ENCODE measurements at regions not wholly inside any gene's neighbourhood (a gene's known extent, or its start where the extent isn't known, plus 50 kb on each side); places are given as distances from the start of the nearest gene placed in this dataset.

DNA sequence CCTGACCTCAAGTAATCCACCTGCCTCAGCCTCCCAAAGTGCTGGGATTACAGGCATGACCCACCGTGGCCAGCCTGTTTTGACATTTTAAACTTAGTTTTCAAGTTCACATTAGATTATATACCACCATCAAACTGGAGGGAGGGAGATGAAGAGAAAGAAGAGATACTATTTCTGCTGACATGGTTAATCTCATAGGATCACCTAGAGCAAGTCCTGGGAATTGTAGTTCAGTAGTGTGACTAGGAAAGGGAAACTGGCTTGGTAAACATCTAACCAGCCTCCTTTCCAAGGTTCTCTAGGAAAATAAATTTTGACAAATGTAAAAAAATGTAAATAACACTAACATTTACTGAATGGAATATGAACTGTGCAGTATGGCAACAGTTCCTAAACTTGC is 120.5 kb upstream of the ASCC3 start:
- Histone ChIP-seq H3K4me3 (no peak overlapping the region), H3K27me3 (no peaks in the 10 kb centered on the region), H3K9me3 (no peaks in the 10 kb centered on the region), H3K4me1 (no peaks in the 10 kb centered on the region), H3K27ac (no peak overlapping the region), H3K36me3 (no peaks in the 10 kb centered on the region)
- TF ChIP-seq EP300 (IDR thresholded peaks at IDR 0.05) (no peak), POLR2AphosphoS5 (IDR thresholded peaks at IDR 0.05) (no peak), POLR2A (IDR thresholded peaks at IDR 0.05) (no peak)
- TF ChIP-seq, protein P1, sequence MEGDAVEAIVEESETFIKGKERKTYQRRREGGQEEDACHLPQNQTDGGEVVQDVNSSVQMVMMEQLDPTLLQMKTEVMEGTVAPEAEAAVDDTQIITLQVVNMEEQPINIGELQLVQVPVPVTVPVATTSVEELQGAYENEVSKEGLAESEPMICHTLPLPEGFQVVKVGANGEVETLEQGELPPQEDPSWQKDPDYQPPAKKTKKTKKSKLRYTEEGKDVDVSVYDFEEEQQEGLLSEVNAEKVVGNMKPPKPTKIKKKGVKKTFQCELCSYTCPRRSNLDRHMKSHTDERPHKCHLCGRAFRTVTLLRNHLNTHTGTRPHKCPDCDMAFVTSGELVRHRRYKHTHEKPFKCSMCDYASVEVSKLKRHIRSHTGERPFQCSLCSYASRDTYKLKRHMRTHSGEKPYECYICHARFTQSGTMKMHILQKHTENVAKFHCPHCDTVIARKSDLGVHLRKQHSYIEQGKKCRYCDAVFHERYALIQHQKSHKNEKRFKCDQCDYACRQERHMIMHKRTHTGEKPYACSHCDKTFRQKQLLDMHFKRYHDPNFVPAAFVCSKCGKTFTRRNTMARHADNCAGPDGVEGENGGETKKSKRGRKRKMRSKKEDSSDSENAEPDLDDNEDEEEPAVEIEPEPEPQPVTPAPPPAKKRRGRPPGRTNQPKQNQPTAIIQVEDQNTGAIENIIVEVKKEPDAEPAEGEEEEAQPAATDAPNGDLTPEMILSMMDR (IDR thresholded peaks at IDR 0.05) = no peak
- intact Hi-C loops (cut with DNase I) = no loop called here
- 17 to 61% methylated on average over 1 of the region's 1 CpG for WGBS, 2 donors
- DNase-seq = no peak

GRCh38 chr6:101003075-101003474 is 121.9 kb upstream of the ASCC3 start:
- DNase-seq = no peak
- Histone ChIP-seq H3K4me3 (no peak overlapping the region), H3K4me1 (no peaks in the 10 kb centered on the region), H3K9me3 (no peaks in the 10 kb centered on the region), H3K27me3 (no peaks in the 10 kb centered on the region), H3K27ac (no peak overlapping the region), H3K36me3 (no peaks in the 10 kb centered on the region)
- intact Hi-C loops (cut with DNase I) = no loop called here
- WGBS, 2 donors = 78 to 93% methylated on average over 1 of the region's 1 CpG
- no peak for TF ChIP-seq EP300 (IDR thresholded peaks at IDR 0.05)
- TF ChIP-seq, protein P1 (IDR thresholded peaks at IDR 0.05) = no peak
- TF ChIP-seq POLR2A (IDR thresholded peaks at IDR 0.05) = no peak
- TF ChIP-seq POLR2AphosphoS5 (IDR thresholded peaks at IDR 0.05) = no peak

DNA sequence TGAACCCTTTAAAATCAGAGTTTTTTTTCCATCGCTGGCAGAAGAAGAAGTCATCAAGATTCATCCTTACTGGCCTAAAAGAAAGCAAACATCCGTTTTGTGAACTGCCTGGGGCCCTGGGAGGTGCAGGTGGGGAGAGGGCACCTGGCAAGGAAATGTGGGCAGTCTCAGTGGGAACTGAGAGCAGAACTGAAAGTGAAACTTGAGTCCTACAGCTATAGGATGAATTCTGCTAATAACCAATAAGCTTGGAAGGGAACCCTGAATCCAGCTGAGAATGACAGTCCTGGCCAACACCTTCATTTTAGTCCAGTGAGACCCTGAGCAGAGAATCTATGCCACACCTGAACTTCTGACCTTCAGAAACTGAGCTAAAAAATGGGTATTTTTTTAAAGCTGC is 130.1 kb upstream of the ASCC3 start:
- Histone ChIP-seq H3K4me3 (no peak overlapping the region), H3K27me3 (no peaks in the 10 kb centered on the region), H3K9me3 (no peaks in the 10 kb centered on the region), H3K4me1 (no peaks in the 10 kb centered on the region), H3K36me3 (no peaks in the 10 kb centered on the region), H3K27ac (no peak overlapping the region)
- WGBS, 2 donors = 25 to 27% methylated on average over 2 of the region's 2 CpGs
- intact Hi-C loops (cut with DNase I) = no loop called here
- TF ChIP-seq POLR2AphosphoS5 (IDR thresholded peaks at IDR 0.05) (no peak), EP300 (IDR thresholded peaks at IDR 0.05) (no peak), POLR2A (IDR thresholded peaks at IDR 0.05) (no peak)
- TF ChIP-seq, protein P1 (IDR thresholded peaks at IDR 0.05) = no peak
- DNase-seq = no peak

GRCh38 chr6:101013612-101014195 is 132.6 kb upstream of the ASCC3 start:
- H3K4me1 ChIP-seq = no peaks in the 10 kb centered on the region
- WGBS, 2 donors = 93 to 97% methylated on average over 2 of the region's 2 CpGs
- H3K4me3 ChIP-seq = no peak overlapping the region
- intact Hi-C loops (cut with DNase I) = no loop called here
- no peak overlapping the region for H3K27ac ChIP-seq
- DNase-seq = no peak
- no peaks in the 10 kb centered on the region for H3K9me3 ChIP-seq
- H3K27me3 ChIP-seq = no peaks in the 10 kb centered on the region
- TF ChIP-seq POLR2AphosphoS5 (IDR thresholded peaks at IDR 0.05) (no peak), EP300 (IDR thresholded peaks at IDR 0.05) (no peak), POLR2A (IDR thresholded peaks at IDR 0.05) (no peak)
- TF ChIP-seq, protein P1 (IDR thresholded peaks at IDR 0.05) = no peak
- H3K36me3 ChIP-seq = no peaks in the 10 kb centered on the region

- 49 to 79% methylated on average over 1 of the region's 1 CpG for WGBS, 2 donors
- H3K27me3 ChIP-seq = no peaks in the 10 kb centered on the region
- H3K9me3 ChIP-seq = no peaks in the 10 kb centered on the region
- TF ChIP-seq POLR2AphosphoS5 (IDR thresholded peaks at IDR 0.05) = no peak
- TF ChIP-seq POLR2A (IDR thresholded peaks at IDR 0.05) = no peak
- TF ChIP-seq, protein P1 (IDR thresholded peaks at IDR 0.05) = no peak
- TF ChIP-seq EP300 (IDR thresholded peaks at IDR 0.05) = no peak
- no peak overlapping the region for H3K4me3 ChIP-seq
- no peak overlapping the region for H3K27ac ChIP-seq
- no peaks in the 10 kb centered on the region for H3K36me3 ChIP-seq
- H3K4me1 ChIP-seq = no peaks in the 10 kb centered on the region
- no peak for DNase-seq
- intact Hi-C loops (cut with DNase I) = no loop called here
Measured at GRCh38 chr6:101015541-101015940, 134.4 kb upstream of the ASCC3 start.
